Hepatocyte (in vitro differentiated cells): ENCODE measurements at regions not wholly inside any gene's neighbourhood (a gene's known extent, or its start where the extent isn't known, plus 50 kb on each side); places are given as distances from the start of the nearest gene placed in this dataset.

Experiments
- DNase-seq: peaks from one replicate; pipeline ENCODE4 v3.0.0-alpha.2; 2016; ENCODE audit warnings: low spot score
- H2AFZ ChIP-seq: fragments of 200-600 bp; sonication (generic); 2 replicates; pipeline ENCODE4 v1.6.0; 2016; ENCODE audit warnings: antibody characterized with exemption, mild to moderate bottlenecking
- H3K27ac ChIP-seq: fragments of 200-600 bp; sonication (generic); 2 replicates; pipeline ENCODE4 v1.5.1; 2016; ENCODE audit warnings: mild to moderate bottlenecking
- H3K27me3 ChIP-seq: fragments of 200-600 bp; sonication (generic); 2 replicates; pipeline ENCODE4 v1.6.1; 2016
- H3K36me3 ChIP-seq: fragments of 200-600 bp; sonication (generic); replicated peaks from 2 replicates; pipeline ENCODE4 v1.5.1; 2016; ENCODE audit warnings: low read depth; ENCODE audit not compliant: insufficient read depth
- H3K4me1 ChIP-seq: fragments of 200-600 bp; sonication (generic); 2 replicates; pipeline ENCODE4 v1.5.1; 2016; ENCODE audit warnings: mild to moderate bottlenecking, moderate library complexity; ENCODE audit not compliant: insufficient read depth
- H3K4me2 ChIP-seq: fragments of 200-600 bp; sonication (generic); 2 replicates; pipeline ENCODE4 v1.6.0; 2016
- H3K4me3 ChIP-seq: fragments of 200-600 bp; sonication (generic); 2 replicates; pipeline ENCODE4 v1.5.1; 2016; ENCODE audit warnings: mild to moderate bottlenecking
- H3K79me2 ChIP-seq: fragments of 200-600 bp; sonication (generic); 2 replicates; pipeline ENCODE4 v1.6.0; 2017; ENCODE audit warnings: mild to moderate bottlenecking
- H3K9me2 ChIP-seq: fragments of 200-600 bp; sonication (generic); replicated peaks from 2 replicates; pipeline ENCODE4 v1.6.0; 2017; ENCODE audit warnings: mild to moderate bottlenecking; ENCODE audit not compliant: insufficient read depth
- H3K9me3 ChIP-seq: fragments of 200-600 bp; sonication (generic); 2 replicates; pipeline ENCODE4 v1.5.1; 2016; ENCODE audit warnings: low read depth, mild to moderate bottlenecking
- H4K20me1 ChIP-seq: fragments of 200-600 bp; sonication (generic); 2 replicates; pipeline ENCODE4 v1.6.0; 2016; ENCODE audit warnings: mild to moderate bottlenecking; ENCODE audit not compliant: insufficient read depth, poor library complexity, severe bottlenecking
- CTCF ChIP-seq: fragments of 200-600 bp; sonication (generic); IDR thresholded peaks from 2 replicates; pipeline ENCODE4 v1.5.1; 2016; ENCODE audit warnings: antibody characterized with exemption, mild to moderate bottlenecking; ENCODE audit not compliant: poor library complexity
- EZH2 ChIP-seq: fragments of 200-600 bp; sonication (generic); IDR thresholded peaks from 2 replicates; pipeline ENCODE4 v1.6.1; 2016; ENCODE audit warnings: antibody characterized with exemption, mild to moderate bottlenecking, borderline replicate concordance
- EZH2phosphoT487 ChIP-seq: fragments of 200-600 bp; sonication (generic); IDR thresholded peaks from one replicate; pipeline ENCODE4 v1.6.1; 2018; ENCODE audit warnings: antibody characterized with exemption, mild to moderate bottlenecking, low read depth, moderate library complexity; ENCODE audit not compliant: unreplicated experiment, severe bottlenecking
- WGBS: methylation state at CpG from one replicate; pipeline ENCODE4 v1.1.6; 2016; ENCODE audit warnings: low lambda C conversion rate; ENCODE audit errors: missing lambda C conversion rate; 5-methylcytosine and 5-hydroxymethylcytosine counted together

GRCh38 chr1:238581332-238581731 is 690.6 kb upstream of the ZP4 start:
- Histone ChIP-seq H3K36me3 (no peaks in the 10 kb centered on the region), H3K27ac (no peak overlapping the region), H2AFZ (no peak overlapping the region), H3K27me3 (no peaks in the 10 kb centered on the region), H3K9me2 (no peaks in the 10 kb centered on the region), H4K20me1 (no peaks in the 10 kb centered on the region), H3K4me2 (no peak overlapping the region), H3K79me2 (no peaks in the 10 kb centered on the region), H3K4me1 (no peaks in the 10 kb centered on the region), H3K9me3 (no peaks in the 10 kb centered on the region), H3K4me3 (no peak overlapping the region)
- no peak for DNase-seq
- WGBS: 65% methylated on average over 2 of the region's 2 CpGs
- TF ChIP-seq EZH2 (no peak), EZH2phosphoT487 (no peak), CTCF (no peak)

GRCh38 chr1:238568735-238569134 is 678.0 kb upstream of the ZP4 start:
- Histone ChIP-seq H2AFZ (no peak overlapping the region), H3K9me2 (no peaks in the 10 kb centered on the region), H3K4me1 (no peaks in the 10 kb centered on the region), H3K4me3 (no peak overlapping the region), H4K20me1 (no peaks in the 10 kb centered on the region), H3K79me2 (no peaks in the 10 kb centered on the region), H3K27me3 (no peaks in the 10 kb centered on the region), H3K9me3 (no peaks in the 10 kb centered on the region), H3K4me2 (no peak overlapping the region), H3K36me3 (no peaks in the 10 kb centered on the region), H3K27ac (no peak overlapping the region)
- WGBS: 81% methylated on average over 2 of the region's 2 CpGs
- DNase-seq: no peak
- TF ChIP-seq EZH2 (no peak), CTCF (no peak), EZH2phosphoT487 (no peak)

- Histone ChIP-seq H3K9me2 (no peaks in the 10 kb centered on the region), H3K36me3 (no peaks in the 10 kb centered on the region)
- WGBS: 36% methylated on average over 1 of the region's 1 CpG
Measured at GRCh38 chr1:238562341-238562740, 671.6 kb upstream of the ZP4 start.

More at GRCh38 chr1:238562341-238562740, 671.6 kb upstream of the ZP4 start:
- Histone ChIP-seq H3K27ac (no peak overlapping the region), H4K20me1 (no peaks in the 10 kb centered on the region), H2AFZ (no peak overlapping the region), H3K79me2 (no peaks in the 10 kb centered on the region), H3K9me3 (no peaks in the 10 kb centered on the region), H3K4me1 (no peaks in the 10 kb centered on the region), H3K4me2 (no peak overlapping the region), H3K4me3 (no peak overlapping the region), H3K27me3 (no peaks in the 10 kb centered on the region)
- TF ChIP-seq CTCF (no peak), EZH2 (no peak), EZH2phosphoT487 (no peak)
- DNase-seq: peak; percentile 9
